SU-DHL-6 (cell line): ENCODE measurements at regions not wholly inside any gene's neighbourhood (a gene's known extent, or its start where the extent isn't known, plus 50 kb on each side); places are given as distances from the start of the nearest gene placed in this dataset.

Source experiments
- H2AFZ ChIP-seq: fragments of 200-600 bp; sonication (generic); 2 replicates; pipeline ENCODE4 v1.6.1; 2014; ENCODE audit warnings: low read depth, mild to moderate bottlenecking, moderate library complexity, mixed read lengths, antibody characterized with exemption, low read length; ENCODE audit not compliant: severe bottlenecking
- H3F3A ChIP-seq: fragments of 200-600 bp; shearing (Covaris generic); 2 replicates; pipeline ENCODE4 v1.6.0; 2016; ENCODE audit warnings: antibody characterized with exemption, mild to moderate bottlenecking; ENCODE audit not compliant: insufficient read depth
- H3K27ac ChIP-seq: fragments of 200-600 bp; sonication (generic); 2 replicates; pipeline ENCODE4 v1.5.1; 2016; ENCODE audit warnings: low read depth, mild to moderate bottlenecking, low read length, moderate library complexity, mixed read lengths
- H3K27me3 ChIP-seq: fragments of 200-600 bp; sonication (generic), shearing (Covaris generic); 2 replicates; pipeline ENCODE4 v1.6.0; 2014; ENCODE audit warnings: mild to moderate bottlenecking, low read length
- H3K36me3 ChIP-seq: fragments of 200-600 bp; sonication (generic); 2 replicates; pipeline ENCODE4 v1.6.1; 2014; ENCODE audit warnings: mild to moderate bottlenecking, low read length, mixed read lengths
- H3K4me2 ChIP-seq: fragments of 300-600, 200-600 bp; shearing (Covaris generic), sonication (generic); 2 replicates; pipeline ENCODE4 v1.6.0; 2014; ENCODE audit warnings: low read length, low read depth, mild to moderate bottlenecking; ENCODE audit not compliant: poor library complexity, severe bottlenecking
- H3K4me3 ChIP-seq: fragments of 200-600 bp; sonication (generic); 2 replicates; pipeline ENCODE4 v1.5.1; 2014; ENCODE audit warnings: antibody characterized with exemption, low read length, mild to moderate bottlenecking, mixed read lengths; ENCODE audit not compliant: insufficient read depth, poor library complexity, severe bottlenecking
- H3K79me2 ChIP-seq: fragments of 200-600 bp; sonication (generic); 2 replicates; pipeline ENCODE4 v1.6.1; 2014; ENCODE audit warnings: mild to moderate bottlenecking, low read length, moderate library complexity; ENCODE audit not compliant: insufficient read depth
- H3K9ac ChIP-seq: fragments of 200-600 bp; sonication (generic); 2 replicates; pipeline ENCODE4 v1.7.0; 2014; ENCODE audit warnings: mild to moderate bottlenecking, low read length
- H3K9me2 ChIP-seq: fragments of 200-600 bp; sonication (generic); replicated peaks from 2 replicates; pipeline ENCODE4 v1.6.1; 2014; ENCODE audit warnings: low read length; ENCODE audit not compliant: insufficient read depth
- H3K9me3 ChIP-seq: fragments of 200-600 bp; sonication (generic); 2 replicates; pipeline ENCODE4 v1.6.1; 2014; ENCODE audit warnings: low read length, mixed read lengths; ENCODE audit not compliant: insufficient read depth
- H4K20me1 ChIP-seq: fragments of 200-600 bp; sonication (generic); 2 replicates; pipeline ENCODE4 v1.6.1; 2014; ENCODE audit warnings: low read depth, mild to moderate bottlenecking, antibody characterized with exemption, low read length, moderate library complexity, mixed read lengths
- EZH2phosphoT487 ChIP-seq: fragments of 200-600 bp; sonication (generic), shearing (Covaris generic); conservative IDR thresholded peaks from 2 replicates; pipeline ENCODE4 v1.6.1; 2018; ENCODE audit warnings: mild to moderate bottlenecking, antibody characterized with exemption, low read length, moderate library complexity, mixed read lengths
- TF ChIP-seq, protein P1 (sequence below): fragments of 200-600 bp; sonication (generic); IDR thresholded peaks from one replicate; pipeline ENCODE4 v1.5.1; 2017; ENCODE audit warnings: antibody characterized with exemption, mild to moderate bottlenecking, low read length, moderate library complexity; ENCODE audit not compliant: insufficient read depth, poor library complexity, severe bottlenecking

DNA sequence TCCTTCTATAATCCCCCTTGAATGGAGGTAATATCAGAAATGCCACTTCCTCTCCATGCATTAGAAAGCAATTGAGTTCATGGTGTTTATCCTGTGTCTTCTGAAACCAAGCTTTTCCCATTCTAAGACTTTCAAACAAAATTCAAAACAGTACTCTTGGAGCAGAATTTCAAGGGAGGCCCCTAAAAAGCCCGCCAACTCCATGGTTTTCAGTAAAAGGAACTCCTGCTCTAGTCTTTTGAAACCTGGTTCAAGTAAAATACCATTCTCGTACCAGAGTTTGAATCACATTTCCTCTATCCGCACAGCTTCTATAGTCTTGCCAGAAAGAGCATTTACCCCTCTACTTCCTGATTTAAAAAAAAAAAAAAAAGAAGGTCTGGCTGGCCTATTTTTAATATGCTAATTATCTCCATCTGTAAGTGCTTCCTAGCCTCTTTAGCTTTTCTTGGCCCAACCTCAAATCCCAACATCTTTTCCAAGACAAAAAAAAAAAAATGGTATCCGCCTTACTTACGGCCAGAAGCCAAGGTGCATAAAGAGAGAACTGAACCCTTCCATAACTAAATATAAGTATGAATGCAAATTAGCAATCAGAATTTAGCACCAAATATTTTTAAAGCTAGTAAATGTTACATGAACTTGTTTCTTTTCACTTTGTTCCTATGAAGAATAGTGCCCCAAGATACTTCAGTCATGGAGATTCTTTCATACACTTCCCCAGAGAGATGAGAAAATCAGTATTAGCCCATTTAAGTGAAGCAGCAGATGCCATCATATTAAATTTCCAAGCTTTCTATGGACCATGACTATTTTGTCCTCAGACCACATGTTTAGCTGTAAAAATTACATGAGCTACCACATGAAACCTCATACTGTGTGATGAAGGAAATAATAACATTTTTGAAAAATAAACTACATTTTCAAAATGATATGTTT lies 199.9 kb upstream of the FAM3C start:
- Histone ChIP-seq H3K27me3 (no peaks in the 10 kb centered on the region), H3K9me2 (no peaks in the 10 kb centered on the region), H3K4me2 (no peak overlapping the region), H3K27ac (no peak overlapping the region), H3F3A (no peaks in the 10 kb centered on the region), H3K9me3 (no peaks in the 10 kb centered on the region), H3K36me3 (no peaks in the 10 kb centered on the region), H4K20me1 (no peaks in the 10 kb centered on the region), H3K9ac (no peak overlapping the region), H3K4me3 (no peak overlapping the region), H2AFZ (no peak overlapping the region), H3K79me2 (no peaks in the 10 kb centered on the region)
- TF ChIP-seq EZH2phosphoT487, result no peak
- TF ChIP-seq, protein P1, sequence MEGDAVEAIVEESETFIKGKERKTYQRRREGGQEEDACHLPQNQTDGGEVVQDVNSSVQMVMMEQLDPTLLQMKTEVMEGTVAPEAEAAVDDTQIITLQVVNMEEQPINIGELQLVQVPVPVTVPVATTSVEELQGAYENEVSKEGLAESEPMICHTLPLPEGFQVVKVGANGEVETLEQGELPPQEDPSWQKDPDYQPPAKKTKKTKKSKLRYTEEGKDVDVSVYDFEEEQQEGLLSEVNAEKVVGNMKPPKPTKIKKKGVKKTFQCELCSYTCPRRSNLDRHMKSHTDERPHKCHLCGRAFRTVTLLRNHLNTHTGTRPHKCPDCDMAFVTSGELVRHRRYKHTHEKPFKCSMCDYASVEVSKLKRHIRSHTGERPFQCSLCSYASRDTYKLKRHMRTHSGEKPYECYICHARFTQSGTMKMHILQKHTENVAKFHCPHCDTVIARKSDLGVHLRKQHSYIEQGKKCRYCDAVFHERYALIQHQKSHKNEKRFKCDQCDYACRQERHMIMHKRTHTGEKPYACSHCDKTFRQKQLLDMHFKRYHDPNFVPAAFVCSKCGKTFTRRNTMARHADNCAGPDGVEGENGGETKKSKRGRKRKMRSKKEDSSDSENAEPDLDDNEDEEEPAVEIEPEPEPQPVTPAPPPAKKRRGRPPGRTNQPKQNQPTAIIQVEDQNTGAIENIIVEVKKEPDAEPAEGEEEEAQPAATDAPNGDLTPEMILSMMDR, result no peak

DNA sequence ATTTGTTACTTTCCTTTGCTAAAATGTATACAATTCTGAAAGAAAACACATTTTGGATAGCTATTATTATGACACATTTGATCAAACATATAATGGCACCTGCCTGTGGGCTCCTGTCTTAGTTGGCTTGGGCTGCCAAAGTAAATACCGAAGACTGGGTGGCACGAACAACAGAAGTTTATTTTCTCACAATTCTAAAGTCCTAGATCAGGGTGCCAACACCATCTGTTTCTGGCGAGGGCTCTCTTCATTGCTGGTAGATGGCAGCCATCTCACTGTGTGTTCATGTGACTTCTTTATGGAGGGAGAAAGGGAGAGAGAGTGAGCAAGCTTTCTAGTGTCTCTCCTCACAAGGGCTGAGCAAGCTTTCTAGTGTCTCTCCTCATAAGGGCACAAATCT lies 195.8 kb upstream of the FAM3C start:
- TF ChIP-seq, protein P1, result no peak
- no peak for TF ChIP-seq EZH2phosphoT487
- no peaks in the 10 kb centered on the region for H3K9me2 ChIP-seq
- no peak overlapping the region for H3K4me2 ChIP-seq
- H3K9me3 ChIP-seq, result no peaks in the 10 kb centered on the region
- H4K20me1 ChIP-seq, result no peaks in the 10 kb centered on the region
- no peak overlapping the region for H3K4me3 ChIP-seq
- no peaks in the 10 kb centered on the region for H3K79me2 ChIP-seq
- no peaks in the 10 kb centered on the region for H3F3A ChIP-seq
- H3K27me3 ChIP-seq, result no peaks in the 10 kb centered on the region
- H2AFZ ChIP-seq, result no peak overlapping the region
- H3K9ac ChIP-seq, result no peak overlapping the region
- no peak overlapping the region for H3K27ac ChIP-seq
- H3K36me3 ChIP-seq, result no peaks in the 10 kb centered on the region

DNA sequence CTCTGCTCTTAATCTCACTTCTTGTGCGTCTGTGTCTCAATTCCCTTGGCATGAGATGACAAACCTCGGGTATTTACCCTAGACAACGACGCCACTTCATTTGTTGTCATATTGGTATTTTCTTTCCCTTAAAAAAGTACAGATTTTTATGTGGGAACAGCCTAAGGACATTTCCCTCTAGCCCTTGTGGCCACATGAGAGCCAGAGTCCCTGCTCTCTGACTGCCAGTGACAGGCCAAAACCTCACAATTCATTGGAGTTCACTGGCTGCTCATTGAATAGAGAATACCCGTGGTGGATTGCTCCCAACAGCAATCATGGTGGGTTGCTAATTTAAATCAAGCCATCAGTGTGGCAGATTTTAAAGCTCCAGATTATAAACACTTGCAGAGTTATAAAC lies 191.3 kb upstream of the FAM3C start:
- no peaks in the 10 kb centered on the region for H3K79me2 ChIP-seq

More for the DNA sequence above, 191.3 kb upstream of the FAM3C start:
- Histone ChIP-seq H3K9me2 (no peaks in the 10 kb centered on the region), H3K36me3 (no peaks in the 10 kb centered on the region), H4K20me1 (no peaks in the 10 kb centered on the region), H3K27ac (no peak overlapping the region), H3K9ac (no peak overlapping the region), H3F3A (no peaks in the 10 kb centered on the region), H2AFZ (no peak overlapping the region), H3K9me3 (no peaks in the 10 kb centered on the region), H3K27me3 (no peaks in the 10 kb centered on the region), H3K4me3 (no peak overlapping the region), H3K4me2 (no peak overlapping the region)
- no peak for TF ChIP-seq EZH2phosphoT487
- TF ChIP-seq, protein P1, result no peak
